NCI-H446 (cell line): ENCODE measurements at regions not wholly inside any gene's neighbourhood (a gene's known extent, or its start where the extent isn't known, plus 50 kb on each side); places are given as distances from the start of the nearest gene placed in this dataset.
"Not testable (repeated sequence)": the region's sequence is repeated elsewhere in the genome, so short reads cannot be mapped to it uniquely, and the experiment has no call there.

Experiments used
- DNase-seq, 2 experiments: peaks; one replicate each; lab custom pipeline; 2025; lab: John Stamatoyannopoulos, UW

- no peak for DNase-seq
These were observed 51.6 kb upstream of the MPP7 start for GRCh38 chr10:28354511-28354910.

DNA sequence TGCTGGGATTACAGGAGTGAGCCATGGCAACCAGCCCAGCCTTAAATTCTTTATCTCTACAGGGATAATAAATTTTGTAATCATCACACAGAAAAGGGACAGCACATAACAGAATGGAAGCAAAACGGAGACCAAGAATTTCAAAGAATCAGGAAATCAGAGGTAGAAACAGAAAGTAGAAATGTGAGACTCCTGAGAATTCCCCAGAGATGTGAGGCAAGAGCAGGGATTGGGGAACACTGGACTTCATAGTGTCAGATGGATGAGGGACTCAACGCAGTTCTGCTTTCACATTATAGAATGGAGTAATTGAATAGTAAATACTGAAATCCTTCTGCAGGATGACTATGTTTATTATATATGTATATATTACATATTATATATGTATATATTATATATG is 52.5 kb upstream of the MPP7 start:
- DNase-seq = no peak

DNA sequence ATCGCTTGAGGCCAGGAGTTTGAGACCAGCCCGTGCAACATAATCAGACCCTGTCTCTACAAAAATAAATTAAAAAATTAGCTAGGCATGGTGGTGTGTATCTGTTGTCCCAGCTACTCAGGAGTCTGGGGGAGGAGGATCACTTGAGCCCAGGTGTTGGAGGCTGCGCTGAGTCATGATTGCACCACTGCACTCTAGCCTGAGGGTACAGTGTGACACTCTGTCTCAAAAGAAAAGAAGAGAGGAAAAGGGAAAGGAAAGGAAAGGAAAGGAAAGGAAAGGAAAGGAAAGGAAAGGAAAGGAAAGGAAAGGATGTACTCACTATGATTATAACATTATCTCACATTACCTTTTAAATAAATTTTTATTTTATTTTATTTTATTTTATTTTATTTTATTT is 56.5 kb upstream of the MPP7 start:
- no peak for DNase-seq

- no peak for DNase-seq
These were observed 57.3 kb upstream of the MPP7 start for GRCh38 chr10:28360175-28360574.

- no peak for DNase-seq
These were observed 60.5 kb upstream of the MPP7 start for GRCh38 chr10:28363376-28363775.

DNA sequence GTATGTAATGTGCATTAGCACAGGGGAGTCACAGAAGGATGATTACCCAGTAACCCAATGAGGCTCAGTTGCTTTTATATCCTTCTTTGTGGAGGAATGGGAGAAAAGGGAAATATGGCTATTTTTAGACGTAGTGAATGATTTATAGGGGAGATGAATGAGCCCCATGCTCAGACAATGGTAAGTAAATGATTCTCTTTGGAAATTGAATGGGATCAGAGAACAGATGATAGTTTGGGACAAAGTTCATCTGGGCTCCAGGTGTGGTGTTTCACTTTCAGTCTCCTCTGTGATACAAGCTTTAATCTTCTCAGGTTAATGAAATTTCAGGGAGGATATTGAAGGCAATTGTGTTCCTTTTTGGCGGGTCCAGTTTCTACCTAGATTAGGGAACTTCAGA is 63.0 kb upstream of the MPP7 start:
- DNase-seq = no peak

GRCh38 chr10:28366994-28367393 is 64.1 kb upstream of the MPP7 start:
- no peak for DNase-seq

- no peak for DNase-seq
These were observed 64.5 kb upstream of the MPP7 start for GRCh38 chr10:28367413-28367812.

DNA sequence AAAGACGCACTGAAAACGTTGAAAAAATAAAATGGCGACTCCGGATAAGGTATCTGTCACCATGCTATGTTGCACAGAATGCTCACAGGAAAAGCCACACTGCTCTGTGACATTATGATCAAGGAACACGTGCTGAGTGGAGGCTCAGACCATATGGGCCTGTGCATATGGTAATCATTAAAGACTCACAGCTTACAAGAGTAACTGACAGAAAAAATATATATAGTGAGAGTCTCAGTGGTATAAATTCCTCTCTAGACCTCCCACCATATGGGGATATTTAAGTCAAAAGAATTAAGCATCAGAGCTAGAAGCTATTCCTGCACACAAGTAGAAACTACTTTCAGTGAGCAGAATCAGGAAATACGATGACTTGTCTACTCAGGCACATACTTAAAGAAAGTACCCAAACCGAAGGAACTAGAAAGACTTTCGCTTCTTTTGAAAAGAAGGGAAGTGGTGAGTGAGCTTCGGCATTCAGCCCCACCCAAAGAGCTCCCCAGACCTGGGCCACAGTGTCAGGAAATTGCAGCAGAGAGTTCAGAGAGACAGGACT is 65.1 kb upstream of the MPP7 start:
- DNase-seq = no peak

- no peak for DNase-seq
These were observed 67.4 kb upstream of the MPP7 start for GRCh38 chr10:28370107-28370835.

DNA sequence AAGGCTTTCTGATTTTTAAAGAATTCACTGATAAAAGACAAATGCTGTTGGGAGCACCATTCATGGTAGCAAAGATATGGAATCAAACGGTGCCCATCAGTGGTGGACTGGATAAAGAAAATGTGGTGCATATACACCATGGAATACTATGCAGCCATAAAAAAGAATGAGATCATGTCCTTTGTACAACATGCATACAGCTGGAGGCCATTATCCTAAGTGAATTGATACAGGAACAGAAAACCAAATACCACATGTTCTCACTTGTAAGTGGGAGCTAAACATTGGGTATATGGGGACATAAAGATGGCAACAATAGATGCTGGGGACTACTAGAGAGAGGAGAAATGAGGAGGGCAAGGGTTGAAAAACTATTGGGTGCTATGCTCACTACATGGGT is 68.8 kb upstream of the MPP7 start:
- not testable (repeated sequence) for DNase-seq

- no peak for DNase-seq
These were observed 71.2 kb upstream of the MPP7 start for GRCh38 chr10:28374036-28374435.

- no peak for DNase-seq
These were observed 72.8 kb upstream of the MPP7 start for GRCh38 chr10:28375399-28376354.

GRCh38 chr10:28378986-28379585 is 76.2 kb upstream of the MPP7 start:
- DNase-seq = no peak

GRCh38 chr10:28381466-28381865 is 78.6 kb upstream of the MPP7 start:
- no peak for DNase-seq

DNA sequence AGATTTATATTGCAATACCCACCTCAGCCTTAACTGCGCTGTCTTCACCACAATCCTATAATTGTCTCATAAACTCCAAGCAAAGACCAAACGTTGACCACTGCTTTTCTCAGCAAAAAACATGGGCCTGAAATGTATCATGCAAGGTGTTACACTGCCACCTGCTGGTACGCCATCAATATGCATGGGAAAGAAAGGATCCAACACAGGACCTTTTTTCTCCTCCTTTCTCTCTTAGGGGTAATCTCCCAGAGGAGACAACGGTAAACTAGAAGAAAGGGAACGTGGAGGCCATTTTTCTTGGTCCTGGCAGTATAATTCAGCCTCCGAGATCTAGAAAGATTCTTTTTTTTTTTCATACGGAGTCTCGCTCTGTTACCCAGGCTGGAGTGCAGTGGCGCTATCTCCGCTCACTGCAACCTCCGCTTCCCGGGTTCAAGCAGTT is 79.1 kb upstream of the MPP7 start:
- DNase-seq = peak; percentile 12 to 51

- DNase-seq = no peak
These were observed 79.8 kb upstream of the MPP7 start for GRCh38 chr10:28382525-28383269.

DNA sequence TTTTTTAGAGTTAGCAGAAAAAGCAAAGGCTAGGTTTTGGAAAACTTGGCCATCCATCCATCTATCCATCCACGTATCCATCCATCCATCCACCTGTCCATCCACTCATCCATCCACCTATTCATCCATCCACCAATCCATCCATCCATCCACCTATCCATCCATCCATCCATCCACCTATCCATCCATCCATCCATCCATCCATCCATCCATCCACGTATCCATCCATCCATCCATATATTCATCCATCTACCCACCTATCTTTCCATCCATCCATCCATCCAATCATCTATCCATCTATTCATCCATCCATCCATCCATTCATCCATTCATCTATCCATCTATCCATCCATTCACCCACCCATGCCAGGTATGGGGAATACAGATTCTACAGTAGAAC is 81.7 kb upstream of the MPP7 start:
- DNase-seq = no peak

DNA sequence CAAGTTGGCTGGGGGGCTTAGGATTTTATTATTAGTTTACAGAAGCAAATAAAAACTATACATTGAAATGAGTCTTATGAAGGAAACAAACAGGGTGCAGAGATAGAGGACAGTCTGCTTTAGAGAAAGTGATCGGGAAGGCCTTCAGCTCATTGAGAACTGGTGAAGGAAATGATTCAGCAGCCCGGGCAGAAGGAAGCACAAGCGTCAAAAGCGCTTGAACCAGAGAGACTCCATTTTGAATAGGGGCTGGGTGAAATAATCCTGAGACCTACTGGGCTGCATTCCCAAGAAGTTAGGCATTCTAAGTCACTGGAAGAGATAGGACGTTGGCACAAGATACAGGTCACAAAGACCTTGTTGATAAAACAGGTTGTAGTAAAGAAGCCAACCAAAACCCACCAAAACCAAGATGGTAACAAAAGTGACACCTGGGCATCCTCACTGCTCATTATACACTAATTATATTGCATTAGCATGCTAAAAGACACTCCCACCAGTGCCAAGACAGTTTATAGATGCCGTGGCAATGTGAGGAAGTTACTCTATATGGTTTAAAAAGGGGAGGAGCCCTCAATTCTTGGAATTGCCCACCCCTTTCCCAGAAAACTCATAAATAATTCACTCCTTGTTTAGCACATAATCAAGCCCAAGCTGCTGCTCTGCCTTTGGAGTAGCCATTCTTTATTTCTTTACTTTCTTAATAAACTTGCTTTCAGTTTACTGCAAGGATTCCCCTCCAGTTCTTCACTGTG is 83.1 kb upstream of the MPP7 start:
- DNase-seq = no peak

- no peak for DNase-seq
These were observed 83.6 kb upstream of the MPP7 start for GRCh38 chr10:28386503-28386868.

- no peak for DNase-seq
These were observed 84.3 kb upstream of the MPP7 start for GRCh38 chr10:28387140-28387539.
